IPS DF 4.7 (cell line): ENCODE measurements at regions not wholly inside any gene's neighbourhood (a gene's known extent, or its start where the extent isn't known, plus 50 kb on each side); places are given as distances from the start of the nearest gene placed in this dataset.

Experiments
- DNase-seq: peaks from one replicate; pipeline ENCODE4 v3.0.0-alpha.2; 2013; ENCODE audit warnings: low spot score; ENCODE audit errors: extremely low read depth

- no peak for DNase-seq
Measured at GRCh38 chr10:4004990-4005389, 220.0 kb upstream of the KLF6 start.

GRCh38 chr10:4004144-4004543 is 219.1 kb upstream of the KLF6 start:
- DNase-seq: no peak

GRCh38 chr10:4003348-4003973 is 218.5 kb upstream of the KLF6 start:
- no peak for DNase-seq

GRCh38 chr10:4001811-4002210 is 216.8 kb upstream of the KLF6 start:
- no peak for DNase-seq

- DNase-seq: no peak
Measured at GRCh38 chr10:3999642-4000041, 214.6 kb upstream of the KLF6 start.

- no peak for DNase-seq
Measured at GRCh38 chr10:3996697-3997096, 211.7 kb upstream of the KLF6 start.

GRCh38 chr10:3995302-3996210 is 210.5 kb upstream of the KLF6 start:
- no peak for DNase-seq

- no peak for DNase-seq
Measured at GRCh38 chr10:3992382-3993178, 207.6 kb upstream of the KLF6 start.

GRCh38 chr10:3990307-3990706 is 205.3 kb upstream of the KLF6 start:
- no peak for DNase-seq

- no peak for DNase-seq
Measured at GRCh38 chr10:3987143-3987974, 202.3 kb upstream of the KLF6 start.

- DNase-seq: no peak
Measured at GRCh38 chr10:3986493-3987142, 201.6 kb upstream of the KLF6 start.

- DNase-seq: no peak
Measured at GRCh38 chr10:3982746-3983442, 197.9 kb upstream of the KLF6 start.

GRCh38 chr10:3981300-3981699 is 196.3 kb upstream of the KLF6 start:
- DNase-seq: no peak

- DNase-seq: no peak
Measured at GRCh38 chr10:3980660-3981059, 195.7 kb upstream of the KLF6 start.

- no peak for DNase-seq
Measured at GRCh38 chr10:3980144-3980543, 195.1 kb upstream of the KLF6 start.

GRCh38 chr10:3978761-3979160 is 193.8 kb upstream of the KLF6 start:
- no peak for DNase-seq

- DNase-seq: no peak
Measured at GRCh38 chr10:3978174-3978573, 193.2 kb upstream of the KLF6 start.

GRCh38 chr10:3977761-3978160 is 192.8 kb upstream of the KLF6 start:
- no peak for DNase-seq

GRCh38 chr10:3976718-3977117 is 191.7 kb upstream of the KLF6 start:
- DNase-seq: no peak

GRCh38 chr10:3976171-3976570 is 191.2 kb upstream of the KLF6 start:
- DNase-seq: no peak
